ENCODE measurements at regions not wholly inside any gene's neighbourhood (a gene's known extent, or its start where the extent isn't known, plus 50 kb on each side); places are given as distances from the start of the nearest gene placed in this dataset.
"Not testable (repeated sequence)": the region's sequence is repeated elsewhere in the genome, so short reads cannot be mapped to it uniquely, and the experiment has no call there.

GRCh38 chr4:9537101-9537500 lies 92.9 kb downstream of the DEFB131A start:
- not testable (repeated sequence) for TF ChIP-seq POLR2A (IDR thresholded peaks at IDR 0.05; ENCODE audit: low read depth, low read length); POLR2AphosphoS5 (IDR thresholded peaks at IDR 0.05; ENCODE audit: low read depth, low read length); TAF1 (IDR thresholded peaks at IDR 0.05; ENCODE audit: borderline replicate concordance, low read depth, low read length)

Data from GM12892 (cell line).